GM12865 (cell line): ENCODE measurements at regions not wholly inside any gene's neighbourhood (a gene's known extent, or its start where the extent isn't known, plus 50 kb on each side); places are given as distances from the start of the nearest gene placed in this dataset.

Source experiments
- DNase-seq: peaks from one replicate; pipeline ENCODE4 v3.0.0; 2010; ENCODE audit warnings: low read depth
- H3K4me3 ChIP-seq: 2 replicates; pipeline ENCODE4 v1.5.1; 2011; ENCODE audit warnings: mild to moderate bottlenecking, low read depth, low read length, control low read depth
- CTCF ChIP-seq: IDR thresholded peaks from 2 replicates; pipeline ENCODE4 v1.5.1; 2011; ENCODE audit warnings: low read length, control low read depth, low read depth, inconsistent platforms; ENCODE audit not compliant: insufficient read depth; ENCODE audit errors: missing control alignments

GRCh38 chr3:189025866-189026265 lies 145.9 kb upstream of the TPRG1 start:
- no peak for DNase-seq
- H3K4me3 ChIP-seq, result no peak overlapping the region
- no peak for TF ChIP-seq CTCF

- no peak overlapping the region for H3K4me3 ChIP-seq
- TF ChIP-seq CTCF, result no peak
- DNase-seq, result no peak
These were observed 144.1 kb upstream of the TPRG1 start for GRCh38 chr3:189027626-189028155.

GRCh38 chr3:189038773-189039745 lies 132.7 kb upstream of the TPRG1 start:
- no peak for TF ChIP-seq CTCF
- no peak for DNase-seq
- H3K4me3 ChIP-seq, result no peak overlapping the region

- no peak for DNase-seq
- H3K4me3 ChIP-seq, result no peak overlapping the region
- TF ChIP-seq CTCF, result no peak
These were observed 131.0 kb upstream of the TPRG1 start for GRCh38 chr3:189040656-189041335.

- DNase-seq, result peak; percentile 87
- TF ChIP-seq CTCF, result peak; percentile 68
- no peak overlapping the region for H3K4me3 ChIP-seq
These were observed 130.2 kb upstream of the TPRG1 start for GRCh38 chr3:189041482-189042090.

- no peak overlapping the region for H3K4me3 ChIP-seq
- DNase-seq, result no peak
- no peak for TF ChIP-seq CTCF
These were observed 128.9 kb upstream of the TPRG1 start for GRCh38 chr3:189042832-189043231.
